ENCODE measurements at regions not wholly inside any gene's neighbourhood (a gene's known extent, or its start where the extent isn't known, plus 50 kb on each side); places are given as distances from the start of the nearest gene placed in this dataset.

DNA sequence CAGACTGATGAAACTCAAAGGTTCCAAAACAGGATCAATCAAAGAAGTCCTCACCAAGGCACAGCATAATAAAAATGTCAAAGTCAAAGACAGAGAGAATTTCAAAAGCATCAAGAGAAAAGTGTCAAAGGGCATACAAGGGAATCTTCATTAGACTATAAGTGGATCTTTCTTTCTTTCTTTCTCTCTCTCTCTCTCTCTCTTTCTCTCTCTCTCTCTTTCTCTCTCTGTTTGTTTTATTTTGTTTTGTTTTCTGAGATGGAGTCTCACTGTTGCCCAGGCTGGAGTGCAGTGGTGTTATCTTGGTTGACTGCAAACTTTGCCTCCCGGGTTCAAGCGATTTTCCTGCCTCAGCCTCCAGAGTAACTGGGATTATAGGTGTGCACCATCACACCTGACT is 148.3 kb upstream of the CD180 start:
- Mint-ChIP-seq H3K4me1 (no peaks in the 10 kb centered on the region), H3K27me3 (peaks cover 8% of the 10 kb centered on the region), H3K4me3 (no peak overlapping the region), H3K27ac (no peak overlapping the region), H3K36me3 (ENCODE audit: low read depth) (no peaks in the 10 kb centered on the region), H3K9me3 (peaks cover 13% of the 10 kb centered on the region)
- ChIA-PET POLR2A (no interaction called here), CTCF (no interaction called here)
- TF ChIP-seq, protein P1, sequence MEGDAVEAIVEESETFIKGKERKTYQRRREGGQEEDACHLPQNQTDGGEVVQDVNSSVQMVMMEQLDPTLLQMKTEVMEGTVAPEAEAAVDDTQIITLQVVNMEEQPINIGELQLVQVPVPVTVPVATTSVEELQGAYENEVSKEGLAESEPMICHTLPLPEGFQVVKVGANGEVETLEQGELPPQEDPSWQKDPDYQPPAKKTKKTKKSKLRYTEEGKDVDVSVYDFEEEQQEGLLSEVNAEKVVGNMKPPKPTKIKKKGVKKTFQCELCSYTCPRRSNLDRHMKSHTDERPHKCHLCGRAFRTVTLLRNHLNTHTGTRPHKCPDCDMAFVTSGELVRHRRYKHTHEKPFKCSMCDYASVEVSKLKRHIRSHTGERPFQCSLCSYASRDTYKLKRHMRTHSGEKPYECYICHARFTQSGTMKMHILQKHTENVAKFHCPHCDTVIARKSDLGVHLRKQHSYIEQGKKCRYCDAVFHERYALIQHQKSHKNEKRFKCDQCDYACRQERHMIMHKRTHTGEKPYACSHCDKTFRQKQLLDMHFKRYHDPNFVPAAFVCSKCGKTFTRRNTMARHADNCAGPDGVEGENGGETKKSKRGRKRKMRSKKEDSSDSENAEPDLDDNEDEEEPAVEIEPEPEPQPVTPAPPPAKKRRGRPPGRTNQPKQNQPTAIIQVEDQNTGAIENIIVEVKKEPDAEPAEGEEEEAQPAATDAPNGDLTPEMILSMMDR (IDR thresholded peaks at IDR 0.05) = no peak
- ATAC-seq (ENCODE audit: low read depth) (no peak), DNase-seq (no peak)
- intact Hi-C loops (cut with micrococcal nuclease) = no loop called here

DNA sequence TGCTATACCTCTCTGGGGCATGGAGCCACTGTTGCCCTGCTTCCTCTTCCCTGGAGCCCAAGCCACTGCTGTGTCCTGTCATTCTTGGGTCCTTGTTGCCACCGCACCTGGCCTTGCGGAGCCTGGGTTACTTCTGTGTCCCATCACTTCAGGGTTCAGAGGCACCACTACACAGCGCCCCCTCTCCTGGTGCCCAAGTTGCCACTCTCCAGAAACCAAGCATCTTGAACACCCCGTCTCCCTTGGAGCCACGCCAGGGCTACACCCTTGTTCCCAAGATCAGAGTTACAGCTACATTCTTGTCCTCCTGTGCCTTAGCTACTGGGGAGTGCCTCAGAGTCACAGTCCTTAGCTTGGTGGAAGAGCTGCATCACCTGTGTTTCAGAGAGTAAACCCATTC is 147.2 kb upstream of the CD180 start:
- no peak for ATAC-seq (ENCODE audit: low read depth)
- intact Hi-C loops (cut with micrococcal nuclease) = no loop called here
- DNase-seq = no peak
- no peak overlapping the region for H3K4me3 Mint-ChIP-seq
- peaks cover 10% of the 10 kb centered on the region for H3K27me3 Mint-ChIP-seq
- peaks cover 13% of the 10 kb centered on the region for H3K9me3 Mint-ChIP-seq
- H3K4me1 Mint-ChIP-seq = no peaks in the 10 kb centered on the region
- H3K36me3 Mint-ChIP-seq (ENCODE audit: low read depth) = no peaks in the 10 kb centered on the region
- CTCF ChIA-PET = no interaction called here
- POLR2A ChIA-PET = no interaction called here
- TF ChIP-seq, protein P1 (IDR thresholded peaks at IDR 0.05) = no peak
- no peak overlapping the region for H3K27ac Mint-ChIP-seq

DNA sequence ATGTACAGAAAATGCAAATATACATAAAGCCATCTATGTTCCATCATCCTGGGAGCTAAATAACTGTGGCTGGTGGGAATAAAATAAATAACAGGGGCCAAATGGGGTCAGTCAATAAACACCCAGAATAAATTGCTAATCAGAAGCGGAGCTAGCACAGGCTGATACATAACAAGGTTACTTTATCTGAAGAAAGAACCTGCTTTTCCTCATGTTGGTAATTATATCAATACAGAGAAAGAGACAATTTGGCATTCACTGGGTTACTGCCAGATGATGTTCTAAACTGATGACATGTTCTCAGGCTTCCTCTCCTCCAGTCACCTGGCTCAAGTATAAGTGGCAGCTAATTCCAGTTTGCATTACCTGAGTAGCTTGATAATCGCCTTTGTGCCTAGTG is 144.9 kb upstream of the CD180 start:
- ChIA-PET CTCF (no interaction called here), POLR2A (no interaction called here)
- Mint-ChIP-seq H3K4me1 (no peaks in the 10 kb centered on the region), H3K4me3 (no peak overlapping the region), H3K9me3 (peaks cover 13% of the 10 kb centered on the region), H3K27me3 (peaks cover 11% of the 10 kb centered on the region), H3K36me3 (ENCODE audit: low read depth) (no peaks in the 10 kb centered on the region), H3K27ac (no peak overlapping the region)
- intact Hi-C loops (cut with micrococcal nuclease) = no loop called here
- no peak for DNase-seq
- ATAC-seq (ENCODE audit: low read depth) = no peak
- TF ChIP-seq, protein P1 (IDR thresholded peaks at IDR 0.05) = no peak

DNA sequence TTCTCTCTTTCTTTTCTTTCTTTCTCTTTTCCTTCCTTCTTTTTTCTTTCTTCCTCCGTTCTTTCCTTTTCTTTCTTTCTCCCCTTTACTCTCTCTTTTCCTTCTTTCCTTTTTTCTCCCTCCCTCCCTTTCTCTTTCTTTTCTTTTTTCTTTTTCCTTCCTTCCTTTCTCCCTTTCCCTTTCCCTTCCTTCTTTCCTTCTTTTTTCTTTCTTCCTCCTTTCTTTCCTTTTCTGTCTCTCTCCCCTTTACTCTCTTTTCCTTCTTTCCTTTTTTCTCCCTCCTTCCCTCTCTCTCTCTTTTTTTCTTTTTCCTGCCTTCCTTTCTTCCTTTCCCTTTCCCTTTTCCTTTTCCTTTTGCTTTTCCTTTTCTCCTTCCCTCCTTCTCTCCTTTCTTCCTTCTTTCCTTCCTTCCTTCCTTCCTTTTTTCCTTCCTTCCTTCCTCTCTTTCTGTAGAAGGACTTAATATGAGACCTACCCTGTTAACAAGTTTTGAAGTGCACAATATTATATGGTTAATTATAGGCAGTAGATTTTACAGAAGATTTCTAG is 142.7 kb upstream of the CD180 start:
- POLR2A ChIA-PET = no interaction called here
- CTCF ChIA-PET = no interaction called here
- H3K4me1 Mint-ChIP-seq = no peaks in the 10 kb centered on the region

DNA sequence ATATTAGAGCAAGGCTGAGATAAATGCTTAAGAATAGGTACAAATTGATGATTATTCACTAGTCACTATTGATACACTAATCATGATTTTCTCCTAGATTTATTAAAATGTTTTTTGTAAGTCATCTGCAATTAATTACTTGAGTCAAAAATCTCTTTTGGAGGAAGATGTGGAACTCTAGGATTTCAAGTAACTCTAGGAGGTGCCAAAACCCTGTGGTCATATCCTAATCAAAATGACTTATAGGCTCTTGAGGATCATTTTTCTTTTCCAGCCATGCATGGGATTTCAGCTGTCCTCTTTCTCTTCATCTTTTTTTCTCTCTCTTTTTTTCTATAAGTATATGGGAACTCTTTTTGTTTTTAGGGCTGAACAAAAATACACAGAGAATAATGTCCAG is 141.8 kb upstream of the CD180 start:
- no peak for ATAC-seq (ENCODE audit: low read depth)
- ChIA-PET POLR2A (no interaction called here), CTCF (no interaction called here)
- H3K27me3 Mint-ChIP-seq = peaks cover 15% of the 10 kb centered on the region
- intact Hi-C loops (cut with micrococcal nuclease) = no loop called here
- TF ChIP-seq, protein P1 (IDR thresholded peaks at IDR 0.05) = no peak
- H3K9me3 Mint-ChIP-seq = peaks cover 2% of the 10 kb centered on the region
- H3K36me3 Mint-ChIP-seq (ENCODE audit: low read depth) = no peaks in the 10 kb centered on the region
- no peak overlapping the region for H3K27ac Mint-ChIP-seq
- no peaks in the 10 kb centered on the region for H3K4me1 Mint-ChIP-seq
- DNase-seq = no peak
- H3K4me3 Mint-ChIP-seq = no peak overlapping the region

More for the DNA sequence above, 142.7 kb upstream of the CD180 start:
- TF ChIP-seq, protein P1 (IDR thresholded peaks at IDR 0.05) = peak; percentile 27
- H3K27ac Mint-ChIP-seq = no peak overlapping the region
- H3K27me3 Mint-ChIP-seq = peaks cover 15% of the 10 kb centered on the region
- H3K36me3 Mint-ChIP-seq (ENCODE audit: low read depth) = no peaks in the 10 kb centered on the region
- ATAC-seq (ENCODE audit: low read depth) = no peak
- intact Hi-C loops (cut with micrococcal nuclease) = no loop called here
- DNase-seq = no peak
- H3K4me3 Mint-ChIP-seq = no peak overlapping the region
- H3K9me3 Mint-ChIP-seq = peaks cover 7% of the 10 kb centered on the region

All from activated B cell treated with CpG ODN at 0.5 μM for 24 hours (primary cell).